Activated CD4-positive, alpha-beta T cell treated with anti-CD3 and anti-CD28 coated beads, Interleukin-2, amount 50 U/mL, for 24 hours (primary cell): ENCODE measurements at regions not wholly inside any gene's neighbourhood (a gene's known extent, or its start where the extent isn't known, plus 50 kb on each side); places are given as distances from the start of the nearest gene placed in this dataset.

Experiments used
- DNase-seq, 2 donors: peaks; one replicate each; pipeline ENCODE4 v3.0.0-alpha.2; 2020; ENCODE audit warnings: low read depth in 1 of 2, low spot score in 1 of 2

DNA sequence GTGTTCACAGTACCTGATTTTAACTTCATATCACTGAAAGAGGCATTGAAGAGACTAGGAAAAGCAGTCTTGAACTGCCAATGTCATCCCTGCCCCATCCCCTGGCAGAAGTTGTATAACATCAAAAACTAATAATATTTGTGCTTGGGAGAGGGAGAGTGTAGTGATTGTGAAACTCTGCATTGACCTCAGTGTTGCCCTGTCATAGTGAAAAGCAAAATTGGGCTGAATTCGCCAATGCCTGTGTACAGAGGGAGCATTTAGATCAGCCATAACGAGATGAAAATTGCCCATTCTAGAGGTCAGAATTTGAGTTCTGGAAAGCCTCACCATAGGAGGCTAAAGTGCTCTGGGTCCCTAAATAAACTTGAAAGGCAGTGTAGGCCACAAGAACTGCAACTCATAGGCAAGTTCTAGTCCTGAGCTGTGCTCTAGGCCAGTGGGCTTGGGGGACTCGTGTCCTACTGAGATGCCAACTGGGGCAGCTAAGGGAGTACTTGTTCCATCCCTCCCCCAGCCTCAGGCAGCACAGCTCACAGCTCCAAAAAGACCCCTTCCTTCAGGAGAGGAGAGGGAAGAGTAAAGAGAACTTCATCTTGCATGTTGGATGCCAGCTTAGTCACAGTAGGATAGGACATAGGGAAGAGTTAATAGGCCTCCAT is 855.6 kb downstream of the TSN start:
- DNase-seq, result no peak

- DNase-seq, result no peak
These were observed 867.5 kb downstream of the TSN start for GRCh38 chr2:122622934-122623333.

DNA sequence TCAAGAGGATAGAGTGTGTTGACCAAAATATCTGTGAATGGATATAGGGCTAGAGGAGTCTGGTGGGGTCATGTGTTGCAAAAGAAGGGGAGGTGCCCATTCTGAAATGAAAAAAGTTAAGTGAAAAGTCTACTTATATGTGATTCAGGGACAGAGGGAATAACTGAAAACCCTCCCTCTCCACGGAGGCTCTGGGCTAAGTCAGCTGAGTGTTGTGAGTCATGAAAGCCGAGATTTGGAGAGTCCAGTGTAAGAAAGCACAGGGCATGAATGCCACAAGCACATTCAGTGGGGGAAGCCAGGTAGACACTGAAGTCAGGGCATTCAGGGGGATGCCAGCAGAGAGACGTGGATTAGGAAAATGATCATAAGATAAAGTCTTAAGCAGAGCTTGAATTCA is 871.9 kb downstream of the TSN start:
- no peak for DNase-seq

- no peak for DNase-seq
These were observed 878.8 kb downstream of the TSN start for GRCh38 chr2:122634256-122634655.

DNA sequence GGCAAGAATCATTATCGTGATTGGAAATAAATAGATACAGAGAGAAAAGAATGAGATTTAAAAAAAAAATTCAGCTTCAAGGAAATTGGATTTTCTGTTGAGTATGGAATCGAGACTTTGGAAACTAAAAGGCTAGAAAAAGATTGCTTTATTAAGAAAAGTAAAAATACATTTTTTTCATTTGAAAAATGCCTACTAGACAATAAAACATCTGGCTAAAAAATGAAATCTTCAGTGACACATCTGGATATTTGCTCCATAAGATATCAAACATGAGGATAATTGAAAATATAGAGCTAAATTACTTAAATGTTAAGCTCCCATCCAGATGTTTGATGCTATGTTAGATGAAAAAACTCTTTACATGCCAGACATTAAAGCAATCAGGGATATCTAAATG is 879.5 kb downstream of the TSN start:
- no peak for DNase-seq

- no peak for DNase-seq
These were observed 880.2 kb downstream of the TSN start for GRCh38 chr2:122635686-122636085.

DNA sequence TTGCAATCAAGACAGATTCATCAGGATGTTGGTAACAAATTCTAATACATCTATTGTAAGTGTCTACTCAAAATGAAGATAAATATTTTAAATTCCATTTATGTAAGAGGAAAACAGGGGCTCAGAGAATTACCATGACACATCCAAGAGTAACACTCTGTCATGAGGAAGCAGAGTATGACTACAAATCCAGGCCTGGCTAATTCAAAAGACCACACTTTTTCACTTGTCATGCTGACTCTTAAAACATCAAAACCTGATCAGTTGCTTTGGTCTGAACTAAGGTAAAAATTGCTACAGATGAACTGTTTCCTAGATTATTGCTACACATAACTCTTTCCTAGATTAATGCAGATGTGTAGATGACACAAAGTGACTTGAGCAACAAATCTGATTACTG is 880.6 kb downstream of the TSN start:
- no peak for DNase-seq

GRCh38 chr2:122639176-122639575 is 883.7 kb downstream of the TSN start:
- DNase-seq, result no peak

GRCh38 chr2:122639711-122640110 is 884.3 kb downstream of the TSN start:
- DNase-seq, result no peak

DNA sequence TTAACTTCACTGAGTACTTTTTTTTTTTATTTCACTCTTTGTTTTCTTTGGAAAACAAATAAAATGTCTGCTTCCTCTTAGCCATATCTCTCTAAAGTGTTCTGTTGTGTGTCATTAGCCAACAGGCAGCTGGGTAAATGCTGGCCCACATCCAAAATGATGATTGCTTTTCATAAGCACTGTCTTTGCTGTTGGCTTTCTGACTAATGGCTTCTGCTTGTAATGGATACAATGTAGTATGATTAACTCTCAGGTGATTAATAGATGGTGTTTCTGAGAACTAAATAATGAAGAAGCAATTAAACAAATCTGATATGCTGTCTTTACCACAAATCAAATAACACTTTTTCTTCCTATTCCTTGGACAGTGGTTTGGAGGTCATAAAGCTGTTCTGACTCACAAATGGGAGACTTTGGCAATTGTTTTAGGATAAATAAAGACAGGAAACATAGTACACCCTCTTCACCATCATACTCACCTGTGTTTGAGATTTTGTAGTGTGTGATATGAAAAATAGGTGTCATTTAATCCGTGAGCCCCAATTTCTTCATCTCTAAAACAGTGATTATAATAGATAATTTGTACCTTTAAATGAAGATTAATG is 888.4 kb downstream of the TSN start:
- no peak for DNase-seq

GRCh38 chr2:122651236-122651635 is 895.8 kb downstream of the TSN start:
- DNase-seq, result no peak

GRCh38 chr2:122651780-122652179 is 896.3 kb downstream of the TSN start:
- DNase-seq, result no peak

DNA sequence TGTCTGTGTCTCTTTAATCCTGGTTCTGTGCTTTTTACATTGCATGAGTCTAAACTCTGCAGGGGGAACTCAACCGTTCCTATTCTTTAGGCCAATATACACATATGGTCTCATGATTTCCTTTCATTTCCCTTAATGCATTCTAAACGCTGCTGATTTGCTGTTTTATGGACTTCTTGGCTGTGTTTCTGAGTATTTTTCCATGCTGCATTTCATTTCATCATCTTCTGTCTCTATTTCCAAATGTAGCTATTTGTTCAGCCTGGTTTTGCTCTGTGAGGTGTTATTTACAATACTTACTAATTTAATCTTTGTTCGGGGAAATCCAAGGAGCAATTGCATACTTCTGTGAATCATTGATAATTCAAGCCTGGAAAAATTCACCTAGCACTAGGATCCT is 897.2 kb downstream of the TSN start:
- DNase-seq, result no peak

- no peak for DNase-seq
These were observed 901.0 kb downstream of the TSN start for GRCh38 chr2:122656403-122656802.

- no peak for DNase-seq
These were observed 905.6 kb downstream of the TSN start for GRCh38 chr2:122660786-122661634.

- DNase-seq, result no peak
These were observed 908.2 kb downstream of the TSN start for GRCh38 chr2:122663620-122664019.

DNA sequence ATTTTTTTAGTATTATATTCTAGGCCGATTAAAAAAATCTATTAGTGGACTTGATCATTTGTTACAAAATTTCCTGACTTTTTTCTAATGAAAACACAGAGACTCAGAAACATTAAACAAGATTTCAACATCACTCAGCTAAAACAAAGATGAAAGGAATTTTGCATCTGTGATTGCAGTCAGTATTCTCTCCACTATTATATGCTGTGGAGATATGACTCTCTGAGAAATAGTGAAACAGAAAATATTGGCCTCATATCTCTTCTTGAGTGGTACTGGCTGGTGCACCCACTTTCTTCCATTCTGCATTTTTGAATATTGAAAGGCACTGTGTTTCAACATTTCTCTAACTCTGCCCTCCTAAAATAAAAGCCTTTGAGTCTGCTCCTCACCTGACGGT is 914.2 kb downstream of the TSN start:
- DNase-seq, result no peak

GRCh38 chr2:122670897-122671296 is 915.4 kb downstream of the TSN start:
- DNase-seq, result no peak

GRCh38 chr2:122680662-122681061 is 925.2 kb downstream of the TSN start:
- DNase-seq, result no peak

DNA sequence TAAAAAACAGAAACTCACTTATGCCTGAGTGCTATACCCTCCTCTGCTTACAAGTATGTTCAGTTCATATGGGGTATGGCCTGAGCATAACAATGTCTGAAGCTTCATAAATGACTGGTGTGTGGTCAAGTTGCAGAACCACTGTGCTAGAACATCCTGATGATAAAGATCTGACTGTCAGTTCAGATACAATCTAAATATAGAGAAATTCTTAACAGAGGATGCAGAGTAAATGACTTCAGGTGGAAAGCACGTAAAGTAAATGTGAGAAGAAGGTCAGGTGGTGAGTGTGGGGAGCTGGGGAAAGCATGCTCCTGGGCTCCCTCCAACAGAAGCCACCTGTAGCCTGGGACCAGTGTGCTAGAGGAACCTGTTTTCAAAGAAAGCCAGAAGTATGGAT is 926.2 kb downstream of the TSN start:
- DNase-seq, result no peak

GRCh38 chr2:122682356-122682755 is 926.9 kb downstream of the TSN start:
- DNase-seq, result no peak

GRCh38 chr2:122683018-122683417 is 927.6 kb downstream of the TSN start:
- DNase-seq, result no peak
